ENCODE measurements at regions not wholly inside any gene's neighbourhood (a gene's known extent, or its start where the extent isn't known, plus 50 kb on each side); places are given as distances from the start of the nearest gene placed in this dataset.
A peak's percentile ranks its signal among the peaks of the same experiment; 100 is the strongest.

- Histone ChIP-seq H3K4me2 (no peak overlapping the region), H3K9me3 (ENCODE audit: low read depth) (no peaks in the 10 kb centered on the region), H2AFZ (replicated peaks) (no peak overlapping the region), H4K20me1 (ENCODE audit: low read depth) (no peaks in the 10 kb centered on the region), H3F3A (ENCODE audit: low read depth) (no peaks in the 10 kb centered on the region), H3K4me3 (no peak overlapping the region), H3K9ac (no peak overlapping the region), H3K27ac (no peak overlapping the region), H3K36me3 (no peaks in the 10 kb centered on the region), H3K27me3 (no peaks in the 10 kb centered on the region), H3K79me2 (ENCODE audit: low read depth) (no peaks in the 10 kb centered on the region), H3K4me1 (no peaks in the 10 kb centered on the region)
- DNase-seq (ENCODE audit: low spot score): no peak
- Mint-ChIP-seq H3K4me1 (no peaks in the 10 kb centered on the region), H3K4me3 (no peak overlapping the region), H3K27me3 (ENCODE audit: insufficient read depth, low read depth) (peaks cover 5% of the 10 kb centered on the region), H3K27ac (no peak overlapping the region), H3K36me3 (peaks cover 4% of the 10 kb centered on the region), H3K9me3 (peaks cover 14% of the 10 kb centered on the region)
- TF ChIP-seq CTCF (IDR thresholded peaks at IDR 0.05) (no peak), EZH2phosphoT487 (IDR thresholded peaks at IDR 0.05) (no peak)
Measured at GRCh38 chr11:109196016-109196415, 226.0 kb upstream of the C11orf87 start.

- Histone ChIP-seq H3K4me1 (no peaks in the 10 kb centered on the region), H3K36me3 (no peaks in the 10 kb centered on the region), H3K27me3 (no peaks in the 10 kb centered on the region), H3K9me3 (ENCODE audit: low read depth) (no peaks in the 10 kb centered on the region), H3K4me3 (no peak overlapping the region), H2AFZ (replicated peaks) (peak overlapping the region; percentile 39), H4K20me1 (ENCODE audit: low read depth) (no peaks in the 10 kb centered on the region), H3F3A (ENCODE audit: low read depth) (no peaks in the 10 kb centered on the region), H3K79me2 (ENCODE audit: low read depth) (no peaks in the 10 kb centered on the region), H3K9ac (no peak overlapping the region), H3K4me2 (no peak overlapping the region), H3K27ac (no peak overlapping the region)
- no peak overlapping the region for H3K27ac Mint-ChIP-seq
- H3K9me3 Mint-ChIP-seq: no peaks in the 10 kb centered on the region
- H3K4me3 Mint-ChIP-seq: no peak overlapping the region
- no peaks in the 10 kb centered on the region for H3K4me1 Mint-ChIP-seq
- no peaks in the 10 kb centered on the region for H3K36me3 Mint-ChIP-seq
- H3K27me3 Mint-ChIP-seq (ENCODE audit: insufficient read depth, low read depth): peaks cover 3% of the 10 kb centered on the region
- DNase-seq (ENCODE audit: low spot score): no peak
- TF ChIP-seq EZH2 (IDR thresholded peaks at IDR 0.05): no peak
- no peak for TF ChIP-seq EZH2phosphoT487 (IDR thresholded peaks at IDR 0.05)
- no peak for TF ChIP-seq CTCF (IDR thresholded peaks at IDR 0.05)
Measured at GRCh38 chr11:109197656-109198055, 224.3 kb upstream of the C11orf87 start.

GRCh38 chr11:109203176-109203575 is 218.8 kb upstream of the C11orf87 start:
- no peak for DNase-seq (ENCODE audit: low spot score)
- Mint-ChIP-seq H3K27ac (no peak overlapping the region), H3K4me3 (no peak overlapping the region), H3K9me3 (peaks cover 7% of the 10 kb centered on the region), H3K36me3 (no peaks in the 10 kb centered on the region), H3K27me3 (ENCODE audit: insufficient read depth, low read depth) (peaks cover 3% of the 10 kb centered on the region), H3K4me1 (no peaks in the 10 kb centered on the region)
- no peak overlapping the region for H3K4me3 ChIP-seq
- H2AFZ ChIP-seq (replicated peaks): no peak overlapping the region
- H3K9me3 ChIP-seq (ENCODE audit: low read depth): no peaks in the 10 kb centered on the region
- no peak overlapping the region for H3K9ac ChIP-seq
- H3K79me2 ChIP-seq (ENCODE audit: low read depth): no peaks in the 10 kb centered on the region
- H3F3A ChIP-seq (ENCODE audit: low read depth): no peaks in the 10 kb centered on the region
- no peaks in the 10 kb centered on the region for H3K36me3 ChIP-seq
- no peaks in the 10 kb centered on the region for H3K4me1 ChIP-seq
- no peak overlapping the region for H3K27ac ChIP-seq
- no peak overlapping the region for H3K4me2 ChIP-seq
- TF ChIP-seq EZH2 (IDR thresholded peaks at IDR 0.05) (no peak), EZH2phosphoT487 (IDR thresholded peaks at IDR 0.05) (no peak), CTCF (IDR thresholded peaks at IDR 0.05) (no peak)
- no peaks in the 10 kb centered on the region for H3K27me3 ChIP-seq
- H4K20me1 ChIP-seq (ENCODE audit: low read depth): no peaks in the 10 kb centered on the region

- no peaks in the 10 kb centered on the region for H3K9me3 ChIP-seq (ENCODE audit: low read depth)
- no peak overlapping the region for H3K4me3 ChIP-seq
- no peak overlapping the region for H3K4me2 ChIP-seq
- no peak overlapping the region for H3K9ac ChIP-seq
- Mint-ChIP-seq H3K9me3 (peaks cover 7% of the 10 kb centered on the region), H3K4me1 (no peaks in the 10 kb centered on the region), H3K4me3 (no peak overlapping the region), H3K27ac (no peak overlapping the region), H3K36me3 (no peaks in the 10 kb centered on the region), H3K27me3 (ENCODE audit: insufficient read depth, low read depth) (peaks cover 3% of the 10 kb centered on the region)
- no peaks in the 10 kb centered on the region for H3K27me3 ChIP-seq
- no peaks in the 10 kb centered on the region for H3K79me2 ChIP-seq (ENCODE audit: low read depth)
- H3K27ac ChIP-seq: no peak overlapping the region
- H2AFZ ChIP-seq (replicated peaks): no peak overlapping the region
- no peak for DNase-seq (ENCODE audit: low spot score)
- no peaks in the 10 kb centered on the region for H3K36me3 ChIP-seq
- no peaks in the 10 kb centered on the region for H3K4me1 ChIP-seq
- TF ChIP-seq EZH2phosphoT487 (IDR thresholded peaks at IDR 0.05) (no peak), EZH2 (IDR thresholded peaks at IDR 0.05) (no peak), CTCF (IDR thresholded peaks at IDR 0.05) (no peak)
- H3F3A ChIP-seq (ENCODE audit: low read depth): no peaks in the 10 kb centered on the region
- no peaks in the 10 kb centered on the region for H4K20me1 ChIP-seq (ENCODE audit: low read depth)
Measured at GRCh38 chr11:109205312-109205711, 216.7 kb upstream of the C11orf87 start.

Measured in neural progenitor cell (in vitro differentiated cells).